ENCODE measurements at regions not wholly inside any gene's neighbourhood (a gene's known extent, or its start where the extent isn't known, plus 50 kb on each side); places are given as distances from the start of the nearest gene placed in this dataset.

GRCh38 chr11:69981119-69981784, 96.9 kb upstream of the ANO1 start:
- no peaks in the 10 kb centered on the region for H3K9me3 ChIP-seq (ENCODE audit: low read depth, low read length, poor library complexity, severe bottlenecking)
- DNase-seq (ENCODE audit: low spot score): no peak
- no peak overlapping the region for H3K4me3 ChIP-seq (ENCODE audit: low read depth, low read length, poor library complexity, severe bottlenecking)
- TF ChIP-seq EZH2 (IDR thresholded peaks at IDR 0.05; ENCODE audit: borderline replicate concordance, low read depth, low read length, poor library complexity, severe bottlenecking) (no peak), CTCF (conservative IDR thresholded peaks at IDR 0.05; ENCODE audit: low read depth, low read length) (no peak)
- no peaks in the 10 kb centered on the region for H3K36me3 ChIP-seq (ENCODE audit: insufficient read depth, low read length, poor library complexity, severe bottlenecking)
- POLR2A ChIA-PET (ENCODE audit: low non-redundant PET): no interaction called here
- BruUV-seq (replicated peaks): no TSS peak
- H3K27me3 ChIP-seq (replicated peaks; ENCODE audit: insufficient read depth, low read depth, low read length, poor library complexity): peaks cover 49% of the 10 kb centered on the region
- peaks cover 4% of the 10 kb centered on the region for H3K4me1 ChIP-seq (ENCODE audit: insufficient read depth, low read length, poor library complexity, severe bottlenecking)
- CTCF ChIA-PET: no interaction called here
- H3K27ac ChIP-seq (ENCODE audit: low read depth, low read length, poor library complexity, severe bottlenecking): no peak overlapping the region
- intact Hi-C loops (cut with micrococcal nuclease; ENCODE audit: unreplicated experiment): no loop called here

DNA sequence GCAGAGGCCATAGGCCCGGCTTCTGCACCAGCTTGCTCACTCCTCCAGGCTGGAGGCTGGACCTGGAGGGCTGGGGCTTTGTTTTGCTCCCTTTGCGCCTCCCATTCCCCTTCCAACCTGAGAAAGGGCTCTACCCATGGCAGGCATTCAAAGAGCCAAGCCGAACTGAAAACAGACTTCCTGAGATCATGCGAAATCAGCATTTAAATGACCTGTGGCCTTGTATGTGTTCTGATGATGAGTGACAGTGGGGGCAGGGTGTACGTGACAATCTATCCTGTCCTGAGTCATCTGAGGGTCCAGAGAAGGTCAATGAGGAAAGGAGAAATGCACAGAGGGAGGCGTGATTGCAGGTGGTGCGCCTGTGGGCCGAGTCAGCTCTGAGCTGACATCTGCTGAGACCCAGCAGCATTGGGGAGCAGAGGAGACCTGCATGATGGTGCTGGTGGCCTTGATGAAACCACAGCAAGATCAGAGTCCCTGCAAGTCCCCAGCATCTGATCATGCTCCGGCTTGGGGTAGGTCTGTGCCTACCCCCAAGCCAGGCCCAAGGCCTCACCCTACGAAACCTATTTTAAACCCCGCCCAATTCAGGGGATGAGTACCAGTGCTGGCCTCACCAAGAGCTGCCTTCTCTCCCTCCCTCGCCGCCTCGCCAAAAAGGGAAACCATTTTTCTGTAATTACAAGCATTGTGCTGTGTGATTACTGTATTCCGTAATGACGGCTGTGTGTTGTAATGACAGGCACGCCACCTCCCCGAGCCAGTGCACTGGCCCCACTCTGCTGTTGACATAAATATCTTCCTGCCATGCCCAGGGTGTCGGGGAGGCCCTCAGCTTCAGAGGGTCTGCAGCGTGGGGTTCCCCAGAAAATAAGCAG, 95.2 kb upstream of the ANO1 start:
- no peak overlapping the region for H3K4me3 ChIP-seq (ENCODE audit: low read depth, low read length, poor library complexity, severe bottlenecking)
- intact Hi-C loops (cut with micrococcal nuclease; ENCODE audit: unreplicated experiment): no loop called here
- peaks cover 66% of the 10 kb centered on the region for H3K27me3 ChIP-seq (replicated peaks; ENCODE audit: insufficient read depth, low read depth, low read length, poor library complexity)
- no peak overlapping the region for H3K27ac ChIP-seq (ENCODE audit: low read depth, low read length, poor library complexity, severe bottlenecking)
- no peaks in the 10 kb centered on the region for H3K9me3 ChIP-seq (ENCODE audit: low read depth, low read length, poor library complexity, severe bottlenecking)
- TF ChIP-seq EZH2 (IDR thresholded peaks at IDR 0.05; ENCODE audit: borderline replicate concordance, low read depth, low read length, poor library complexity, severe bottlenecking) (no peak), CTCF (conservative IDR thresholded peaks at IDR 0.05; ENCODE audit: low read depth, low read length) (no peak)
- POLR2A ChIA-PET (ENCODE audit: low non-redundant PET): no interaction called here
- no peaks in the 10 kb centered on the region for H3K36me3 ChIP-seq (ENCODE audit: insufficient read depth, low read length, poor library complexity, severe bottlenecking)
- no TSS peak for BruUV-seq (replicated peaks)
- CTCF ChIA-PET: interaction anchor here (0.8 kb wide), 1 partner anchor 68 kb away, joined by 4 read pairs; no protein-coding TSS in a partner anchor
- peaks cover 4% of the 10 kb centered on the region for H3K4me1 ChIP-seq (ENCODE audit: insufficient read depth, low read length, poor library complexity, severe bottlenecking)
- no peak for DNase-seq (ENCODE audit: low spot score)

DNA sequence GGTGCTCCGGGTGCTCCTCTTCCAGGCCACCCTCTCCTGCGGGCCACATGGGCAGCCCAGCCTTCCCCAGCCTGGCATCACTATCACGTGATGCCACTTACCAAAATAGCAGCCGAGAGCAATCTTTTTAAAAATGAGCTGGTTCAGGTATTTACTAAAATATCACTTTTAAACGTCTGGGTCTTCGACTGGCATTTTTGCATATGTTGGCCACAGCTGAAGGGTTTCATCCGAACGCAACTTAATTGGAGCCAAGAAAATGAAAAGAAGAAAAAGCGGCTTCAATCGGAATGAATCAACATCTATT, 94.6 kb upstream of the ANO1 start:
- Histone ChIP-seq H3K4me3 (ENCODE audit: low read depth, low read length, poor library complexity, severe bottlenecking) (no peak overlapping the region), H3K9me3 (ENCODE audit: low read depth, low read length, poor library complexity, severe bottlenecking) (no peaks in the 10 kb centered on the region), H3K36me3 (ENCODE audit: insufficient read depth, low read length, poor library complexity, severe bottlenecking) (no peaks in the 10 kb centered on the region), H3K27ac (ENCODE audit: low read depth, low read length, poor library complexity, severe bottlenecking) (no peak overlapping the region), H3K4me1 (ENCODE audit: insufficient read depth, low read length, poor library complexity, severe bottlenecking) (peaks cover 4% of the 10 kb centered on the region), H3K27me3 (replicated peaks; ENCODE audit: insufficient read depth, low read depth, low read length, poor library complexity) (peaks cover 72% of the 10 kb centered on the region)
- TF ChIP-seq CTCF (conservative IDR thresholded peaks at IDR 0.05; ENCODE audit: low read depth, low read length) (no peak), EZH2 (IDR thresholded peaks at IDR 0.05; ENCODE audit: borderline replicate concordance, low read depth, low read length, poor library complexity, severe bottlenecking) (no peak)
- intact Hi-C loops (cut with micrococcal nuclease; ENCODE audit: unreplicated experiment): no loop called here
- CTCF ChIA-PET: interaction anchor here (0.8 kb wide), 1 partner anchor 68 kb away, joined by 4 read pairs; no protein-coding TSS in a partner anchor
- BruUV-seq (replicated peaks): no TSS peak
- no peak for DNase-seq (ENCODE audit: low spot score)
- POLR2A ChIA-PET (ENCODE audit: low non-redundant PET): no interaction called here

Measured in A673 (cell line).